Osteocyte (in vitro differentiated cells): ENCODE measurements at regions not wholly inside any gene's neighbourhood (a gene's known extent, or its start where the extent isn't known, plus 50 kb on each side); places are given as distances from the start of the nearest gene placed in this dataset.

ENCODE experiments used
- DNase-seq: peaks from one replicate; pipeline ENCODE4 v3.0.0; 2021; ENCODE audit warnings: mixed read lengths; ENCODE audit not compliant: unreplicated experiment; ENCODE audit errors: extremely low spot score
- H3K27ac Mint-ChIP-seq: one replicate; pipeline ENCODE4 v1.8.0; 2021; ENCODE audit warnings: mild to moderate bottlenecking, mixed read lengths; ENCODE audit not compliant: unreplicated experiment
- H3K27me3 Mint-ChIP-seq: one replicate; pipeline ENCODE4 v1.8.0; 2021; ENCODE audit warnings: mixed read lengths; ENCODE audit not compliant: unreplicated experiment
- H3K36me3 Mint-ChIP-seq: one replicate; pipeline ENCODE4 v1.8.0; 2021; ENCODE audit warnings: mixed read lengths; ENCODE audit not compliant: unreplicated experiment
- H3K4me1 Mint-ChIP-seq: one replicate; pipeline ENCODE4 v1.8.0; 2021; ENCODE audit warnings: mixed read lengths; ENCODE audit not compliant: unreplicated experiment
- H3K4me3 Mint-ChIP-seq: one replicate; pipeline ENCODE4 v1.8.0; 2021; ENCODE audit warnings: mild to moderate bottlenecking, moderate library complexity, mixed read lengths; ENCODE audit not compliant: unreplicated experiment
- H3K9me3 Mint-ChIP-seq: one replicate; pipeline ENCODE4 v1.8.0; 2021; ENCODE audit warnings: mixed read lengths; ENCODE audit not compliant: unreplicated experiment
- CTCF ChIP-seq: fragments of 200-600 bp; sonication (generic); IDR thresholded peaks from 2 replicates; pipeline ENCODE4 v1.5.0; 2021; ENCODE audit warnings: antibody characterized with exemption, mild to moderate bottlenecking, moderate library complexity

GRCh38 chr18:44324361-44324760 lies 356.3 kb upstream of the SETBP1 start:
- Mint-ChIP-seq H3K27me3 (no peaks in the 10 kb centered on the region), H3K4me3 (no peak overlapping the region), H3K4me1 (peaks cover 4% of the 10 kb centered on the region), H3K27ac (no peak overlapping the region), H3K36me3 (peaks cover 2% of the 10 kb centered on the region), H3K9me3 (no peaks in the 10 kb centered on the region)
- no peak for DNase-seq
- no peak for TF ChIP-seq CTCF

GRCh38 chr18:44325903-44326635 lies 354.6 kb upstream of the SETBP1 start:
- H3K36me3 Mint-ChIP-seq, result peaks cover 2% of the 10 kb centered on the region
- no peak overlapping the region for H3K4me3 Mint-ChIP-seq
- no peak overlapping the region for H3K27ac Mint-ChIP-seq
- peaks cover 4% of the 10 kb centered on the region for H3K4me1 Mint-ChIP-seq
- H3K9me3 Mint-ChIP-seq, result no peaks in the 10 kb centered on the region
- TF ChIP-seq CTCF, result peak; percentile 66
- DNase-seq, result no peak
- H3K27me3 Mint-ChIP-seq, result no peaks in the 10 kb centered on the region

DNA sequence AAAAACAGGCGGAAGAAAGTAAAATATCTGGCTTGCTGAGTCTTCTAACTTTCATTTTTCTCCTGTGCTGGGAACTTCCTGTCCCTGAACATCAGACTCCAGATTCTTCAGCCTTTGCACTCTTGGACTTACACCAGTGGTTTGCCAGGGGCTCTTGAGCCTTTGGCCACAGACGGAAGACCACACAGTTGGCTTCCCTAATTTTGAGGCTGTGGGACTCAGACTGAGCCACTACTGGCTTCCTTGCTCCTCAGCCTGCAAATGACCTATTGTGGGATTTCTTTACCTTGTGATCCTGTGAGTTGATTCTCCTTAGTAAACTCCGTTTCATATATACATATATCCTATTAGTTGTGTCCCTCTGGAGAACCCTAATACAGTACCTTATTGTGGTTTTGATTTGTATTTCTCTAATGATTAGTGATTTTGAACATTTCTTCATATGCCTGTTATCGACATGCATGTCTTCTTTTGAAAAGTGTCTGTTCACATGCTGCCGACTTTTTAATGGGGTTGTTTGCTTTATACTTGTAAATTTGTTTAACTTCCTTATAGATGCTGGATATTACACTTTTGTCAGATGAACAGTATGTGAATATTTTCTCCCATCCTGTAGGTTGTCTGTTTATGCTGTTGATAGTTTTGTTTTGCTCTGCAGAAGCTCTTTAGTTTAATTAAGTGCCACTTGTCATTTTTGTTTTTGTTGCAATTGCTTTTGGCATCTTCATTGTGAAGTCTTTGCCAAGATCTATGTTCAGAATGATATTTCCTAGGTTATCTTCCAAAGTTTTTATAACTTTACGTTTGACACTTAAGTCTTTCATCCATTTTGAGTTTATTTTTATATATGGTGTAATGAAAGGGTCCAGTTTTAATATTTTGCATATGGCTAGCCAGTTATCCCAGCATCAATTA lies 348.8 kb upstream of the SETBP1 start:
- Mint-ChIP-seq H3K4me1 (no peaks in the 10 kb centered on the region), H3K36me3 (no peaks in the 10 kb centered on the region), H3K27ac (no peak overlapping the region), H3K27me3 (no peaks in the 10 kb centered on the region), H3K9me3 (peaks cover 18% of the 10 kb centered on the region), H3K4me3 (no peak overlapping the region)
- TF ChIP-seq CTCF, result no peak
- no peak for DNase-seq

GRCh38 chr18:44341759-44342158 lies 338.9 kb upstream of the SETBP1 start:
- DNase-seq, result no peak
- Mint-ChIP-seq H3K9me3 (peaks cover 26% of the 10 kb centered on the region), H3K4me1 (peaks cover 20% of the 10 kb centered on the region), H3K36me3 (peaks cover 4% of the 10 kb centered on the region), H3K27ac (no peak overlapping the region), H3K27me3 (no peaks in the 10 kb centered on the region), H3K4me3 (no peak overlapping the region)
- no peak for TF ChIP-seq CTCF

DNA sequence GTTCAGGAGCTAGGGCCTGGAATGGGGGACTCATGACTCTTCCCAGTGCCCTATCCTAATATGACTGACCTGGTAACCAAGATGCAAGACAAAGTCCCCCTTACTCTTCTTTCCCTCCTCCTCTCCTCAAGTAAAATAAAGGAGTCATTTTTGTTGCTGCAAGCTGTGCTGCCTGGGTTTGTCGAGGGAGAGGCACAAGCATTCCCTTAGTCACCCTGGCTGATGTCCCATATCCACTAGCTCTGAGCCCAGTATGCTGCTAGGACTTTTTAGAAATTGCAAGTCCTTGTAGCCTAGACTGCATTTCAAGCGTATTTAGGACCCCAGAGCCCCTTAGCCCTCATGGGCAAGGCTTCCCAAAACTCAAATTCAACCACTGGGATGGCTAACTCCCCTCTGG lies 338.5 kb upstream of the SETBP1 start:
- H3K27ac Mint-ChIP-seq, result no peak overlapping the region
- DNase-seq, result no peak
- no peak overlapping the region for H3K4me3 Mint-ChIP-seq
- peaks cover 4% of the 10 kb centered on the region for H3K36me3 Mint-ChIP-seq
- H3K27me3 Mint-ChIP-seq, result no peaks in the 10 kb centered on the region
- no peak for TF ChIP-seq CTCF
- peaks cover 22% of the 10 kb centered on the region for H3K9me3 Mint-ChIP-seq
- H3K4me1 Mint-ChIP-seq, result peaks cover 20% of the 10 kb centered on the region
